K562 (cell line): ENCODE measurements at regions not wholly inside any gene's neighbourhood (a gene's known extent, or its start where the extent isn't known, plus 50 kb on each side); places are given as distances from the start of the nearest gene placed in this dataset.

Source experiments
- ATAC-seq: fragments of 200-7000 bp; cut with Tn5 transposase; 3 replicates; pipeline ENCODE4 v1.9.1; 2020; ENCODE audit warnings: moderate library complexity
- BruUV-seq: library from RNA; stranded (reverse); fragments of 400-500 nt; replicated peaks from 2 replicates; lab custom pipeline; 2021; lab: Mats Ljungman, UMichigan
- CTCF ChIA-PET: fragments of 300-600 bp; formaldehyde crosslinking; extraction: SDS; loops from one replicate; lab custom pipeline; 2021; ENCODE audit warnings: low intra/inter-chr PET ratio; lab: Yijun Ruan, JAX
- POLR2A ChIA-PET: fragments of 300-600, 350-650 bp; sonication (Branson Sonifier 250); formaldehyde crosslinking; extraction: SDS; loops from one replicate; lab custom pipeline; 2021; ENCODE audit warnings: antibody characterized with exemption, inconsistent platforms; lab: Yijun Ruan, JAX
- DNase-seq, 4 experiments: peaks; one replicate each; pipeline versions ENCODE4 v3.0.0 to v3.0.0-alpha.2; 2011 to 2018; ENCODE audit warnings: low spot score in 3 of 4, mixed read lengths in 3 of 4; ENCODE audit errors: extremely low read depth in 1 of 4
- FAIRE-seq: peaks from 2 replicates; lab custom pipeline; 2011; peaks lifted over from hg19 to GRCh38; lab: Jason Lieb, UNC
- H2AFZ ChIP-seq: 2 replicates; pipeline ENCODE4 v1.6.0; 2011; ENCODE audit warnings: low read depth, low read length, control low read depth, inconsistent platforms
- H3K27ac ChIP-seq: fragments of 200-600 bp; 3 replicates; pipeline ENCODE4 v1.8.0; 2011; ENCODE audit warnings: low read depth, mild to moderate bottlenecking, control low read depth, inconsistent platforms, low read length, moderate library complexity, mixed read lengths; ENCODE audit errors: extremely low read depth
- H3K27me3 ChIP-seq, 2 experiments: fragments of 300-600 bp in 1 of 2; 2 replicates in 1 of 2; 3 replicates in 1 of 2; pipeline versions ENCODE4 v1.6.0 to v1.8.0; 2011; ENCODE audit warnings: inconsistent platforms in 2 of 2, low read length in 2 of 2, mild to moderate bottlenecking in 1 of 2, mixed read lengths in 1 of 2, moderate library complexity in 1 of 2; ENCODE audit not compliant: control insufficient read depth in 2 of 2, insufficient read depth in 2 of 2
- H3K36me3 ChIP-seq: fragments of 300-600 bp; 3 replicates; pipeline ENCODE4 v1.8.0; 2011; ENCODE audit warnings: mild to moderate bottlenecking, low read length, inconsistent platforms; ENCODE audit not compliant: control insufficient read depth, insufficient read depth
- H3K4me1 ChIP-seq, 2 experiments: fragments of 200-600 bp in 1 of 2; replicated peaks in 1 of 2; 2 replicates in 1 of 2; 3 replicates in 1 of 2; pipeline versions ENCODE4 v1.5.1 to v1.8.0; 2011; ENCODE audit warnings: inconsistent platforms in 2 of 2, low read length in 2 of 2, mild to moderate bottlenecking in 1 of 2, mixed read lengths in 1 of 2, moderate library complexity in 1 of 2; ENCODE audit not compliant: control insufficient read depth in 2 of 2, insufficient read depth in 2 of 2
- H3K4me2 ChIP-seq: 2 replicates; pipeline ENCODE4 v1.6.1; 2011; ENCODE audit warnings: low read length, control low read depth, inconsistent platforms, mixed read lengths; ENCODE audit not compliant: insufficient read depth
- H3K4me3 ChIP-seq: fragments of 200-600 bp; sonication (generic), shearing (Covaris generic); 2 replicates; pipeline ENCODE4 v1.5.1; 2016; ENCODE audit warnings: control low read depth, inconsistent platforms
- H3K79me2 ChIP-seq: fragments of 200-600 bp; 3 replicates; pipeline ENCODE4 v1.8.0; 2011; ENCODE audit warnings: low read length, inconsistent platforms; ENCODE audit not compliant: control insufficient read depth, insufficient read depth
- H3K9ac ChIP-seq, 2 experiments: 2 replicates each; pipeline versions ENCODE4 v1.6.0 to v1.6.1; 2011; ENCODE audit warnings: low read depth in 2 of 2, low read length in 2 of 2, control low read depth in 1 of 2, inconsistent platforms in 1 of 2, mild to moderate bottlenecking in 1 of 2, mixed read lengths in 1 of 2; ENCODE audit not compliant: insufficient read depth in 1 of 2
- H3K9me1 ChIP-seq: one replicate; pipeline ENCODE4 v1.6.0; 2011; ENCODE audit warnings: inconsistent platforms, mild to moderate bottlenecking, low read length, moderate library complexity; ENCODE audit not compliant: control insufficient read depth, insufficient read depth
- H3K9me3 ChIP-seq: replicated peaks from 2 replicates; pipeline ENCODE4 v1.5.1; 2011; ENCODE audit warnings: low read depth, low read length, inconsistent platforms; ENCODE audit not compliant: control insufficient read depth, insufficient read depth
- H4K20me1 ChIP-seq: replicated peaks from 2 replicates; pipeline ENCODE4 v1.6.1; 2011; ENCODE audit warnings: low read length, inconsistent platforms, mixed read lengths; ENCODE audit not compliant: control insufficient read depth, insufficient read depth
- CREBBP ChIP-seq: IDR thresholded peaks from one replicate; pipeline ENCODE4 v1.6.1; 2012; ENCODE audit warnings: low read depth, mild to moderate bottlenecking, control low read depth, inconsistent platforms, low read length
- FOXA3 ChIP-seq, 2 experiments: fragments of 450-650 bp in 1 of 2; sonication (generic) in 1 of 2; formaldehyde crosslinking; IDR thresholded peaks in 1 of 2; conservative IDR thresholded peaks in 1 of 2; 2 replicates each; pipeline versions ENCODE4 v1.4.0 to v1.8.0; 2020 to 2022; ENCODE audit warnings: mild to moderate bottlenecking in 2 of 2, missing genetic modification reagents in 1 of 2
- RFX7 ChIP-seq: fragments of 250-450 bp; sonication (Bioruptor Pico); IDR thresholded peaks from 2 replicates; pipeline ENCODE4 v1.5.1; 2021; ENCODE audit warnings: mild to moderate bottlenecking
- TAF7 ChIP-seq: fragments of 450-650 bp; IDR thresholded peaks from 2 replicates; pipeline ENCODE4 v1.6.1; 2016; ENCODE audit warnings: missing genetic modification characterization, missing compliant biosample characterization
- TCF3 ChIP-seq: sonication (generic); formaldehyde crosslinking; IDR thresholded peaks from 2 replicates; pipeline ENCODE4 v1.4.0; 2020; ENCODE audit warnings: mild to moderate bottlenecking, missing genetic modification reagents
- THRAP3 ChIP-seq: fragments of 450-650 bp; IDR thresholded peaks from 2 replicates; pipeline ENCODE4 v1.6.1; 2016; ENCODE audit warnings: mild to moderate bottlenecking, inconsistent platforms, borderline replicate concordance
- WGBS: fragments of 100-300 bp; shearing (Covaris generic); methylation state at CpG from one replicate; pipeline ENCODE4 v1.1.6; 2016; ENCODE audit warnings: low coverage, mixed read lengths; ENCODE audit not compliant: insufficient coverage; ENCODE audit errors: missing lambda C conversion rate; 5-methylcytosine and 5-hydroxymethylcytosine counted together
- in situ Hi-C: fragments of 300-500 bp; cut with MboI; formaldehyde crosslinking; loops from 4 replicates; pipeline ENCODE4 v1.15.0; 2018; ENCODE audit warnings: inconsistent platforms, mixed read lengths
- intact Hi-C: fragments of 100-400 bp; cut with micrococcal nuclease; formaldehyde crosslinking; loops from 2 replicates; pipeline ENCODE4 v1.14.2; 2022

GRCh38 chr5:61732369-61732768 is 400.3 kb downstream of the ZSWIM6 start:
- Histone ChIP-seq H3K79me2 (no peaks in the 10 kb centered on the region), H3K27me3 (0 out of 5 replicates have a peak, but pooled peaks cover 3 to 11% of the 10 kb centered on the region in 2 experiments), H3K4me1 (no peaks in the 10 kb centered on the region), H3K9me3 (no peaks in the 10 kb centered on the region), H3K27ac (no peak overlapping the region), H3K4me3 (no peak overlapping the region), H3K9me1 (no peaks in the 10 kb centered on the region), H4K20me1 (no peaks in the 10 kb centered on the region; the same call in 1 of the 2 replicates), H2AFZ (no peak overlapping the region), H3K9ac (no peak overlapping the region), H3K36me3 (no peaks in the 10 kb centered on the region), H3K4me2 (no peak overlapping the region)
- in situ Hi-C loops, result no loop called here
- intact Hi-C loops, result no loop called here
- DNase-seq (no peak), FAIRE-seq (no peak), ATAC-seq (no peak)
- TF ChIP-seq TAF7 (tag), result no peak
- no peak for TF ChIP-seq THRAP3
- TF ChIP-seq CREBBP, result no peak
- ChIA-PET CTCF (no interaction called here), POLR2A (no interaction called here)
- BruUV-seq, result no TSS peak
- WGBS, result 21% methylated on average over 12 of the region's 12 CpGs

- H3K4me1 ChIP-seq, result no peaks in the 10 kb centered on the region
- 0 out of 5 replicates have a peak, but pooled peaks cover 3 to 11% of the 10 kb centered on the region in 2 experiments for H3K27me3 ChIP-seq
- DNase-seq, result no peak
- H3K9ac ChIP-seq, result no peak overlapping the region
- no TSS peak for BruUV-seq
- FAIRE-seq, result no peak
- ATAC-seq, result no peak
- no peak overlapping the region for H3K4me2 ChIP-seq
- 3% methylated on average over 16 of the region's 18 CpGs for WGBS
- TF ChIP-seq FOXA3 (CRISPR knock-in tag; conservative IDR thresholded peaks at IDR 0.05 in 1 of 2, IDR thresholded peaks at IDR 0.05 in 1 of 2) (no peak), RFX7 (CRISPR knock-in tag) (no peak), TCF3 (no peak)
- POLR2A ChIA-PET, result no interaction called here
- H2AFZ ChIP-seq, result no peak overlapping the region
- H3K36me3 ChIP-seq, result no peaks in the 10 kb centered on the region
- H3K79me2 ChIP-seq, result no peaks in the 10 kb centered on the region
- H3K9me3 ChIP-seq, result no peaks in the 10 kb centered on the region
- CTCF ChIA-PET, result no interaction called here
- no peaks in the 10 kb centered on the region for H3K9me1 ChIP-seq
- H4K20me1 ChIP-seq, result no peaks in the 10 kb centered on the region; the same call in 1 of the 2 replicates
- H3K27ac ChIP-seq, result no peak overlapping the region
- H3K4me3 ChIP-seq, result no peak overlapping the region
- intact Hi-C loops, result no loop called here
- in situ Hi-C loops, result no loop called here
These were observed 400.7 kb downstream of the ZSWIM6 start for GRCh38 chr5:61732796-61733195.
